ENCODE measurements at regions not wholly inside any gene's neighbourhood (a gene's known extent, or its start where the extent isn't known, plus 50 kb on each side); places are given as distances from the start of the nearest gene placed in this dataset.

DNA sequence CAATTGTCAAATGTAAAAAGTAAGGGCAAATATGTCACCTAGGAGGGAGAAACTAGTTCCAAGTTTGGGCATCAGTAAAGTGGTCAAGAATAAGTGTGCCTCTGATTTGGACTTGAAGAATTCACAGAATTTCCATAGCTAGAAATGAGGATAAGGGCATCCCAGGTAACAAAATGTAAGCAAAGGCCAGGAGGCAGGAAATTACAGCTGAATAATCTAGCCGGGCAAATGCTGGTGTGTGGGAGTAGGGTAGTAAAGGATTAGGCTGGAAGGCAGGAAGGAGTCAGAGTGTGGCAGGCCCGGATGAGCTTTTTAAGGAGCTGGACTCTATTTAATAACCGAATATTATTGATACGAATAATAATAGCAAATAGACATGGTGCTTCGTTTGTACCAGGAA lies 144.9 kb upstream of the EGFLAM start:
- Mint-ChIP-seq H3K27ac (ENCODE audit: low read depth, unreplicated experiment) (no peak overlapping the region), H3K36me3 (ENCODE audit: insufficient read depth, unreplicated experiment) (no peaks in the 10 kb centered on the region), H3K4me3 (ENCODE audit: unreplicated experiment) (no peak overlapping the region), H3K27me3 (ENCODE audit: insufficient read depth, unreplicated experiment) (no peaks in the 10 kb centered on the region), H3K4me1 (ENCODE audit: insufficient read depth, unreplicated experiment) (no peaks in the 10 kb centered on the region), H3K9me3 (ENCODE audit: unreplicated experiment) (no peaks in the 10 kb centered on the region)
- no peak for DNase-seq (ENCODE audit: unreplicated experiment)
- CTCF ChIA-PET: no interaction called here
- no TSS peak for BruUV-seq (replicated peaks)
- no peak for TF ChIP-seq CTCF (IDR thresholded peaks at IDR 0.05; ENCODE audit: unreplicated experiment)
- POLR2A ChIA-PET: no interaction called here
- intact Hi-C loops (cut with micrococcal nuclease): no loop called here

- DNase-seq (ENCODE audit: unreplicated experiment): no peak
- Mint-ChIP-seq H3K36me3 (ENCODE audit: insufficient read depth, unreplicated experiment) (no peaks in the 10 kb centered on the region), H3K27ac (ENCODE audit: low read depth, unreplicated experiment) (no peak overlapping the region), H3K4me3 (ENCODE audit: unreplicated experiment) (no peak overlapping the region), H3K27me3 (ENCODE audit: insufficient read depth, unreplicated experiment) (no peaks in the 10 kb centered on the region), H3K9me3 (ENCODE audit: unreplicated experiment) (no peaks in the 10 kb centered on the region), H3K4me1 (ENCODE audit: insufficient read depth, unreplicated experiment) (no peaks in the 10 kb centered on the region)
- BruUV-seq (replicated peaks): no TSS peak
- intact Hi-C loops (cut with micrococcal nuclease): no loop called here
- ChIA-PET CTCF (no interaction called here), POLR2A (no interaction called here)
- no peak for TF ChIP-seq CTCF (IDR thresholded peaks at IDR 0.05; ENCODE audit: unreplicated experiment)
Measured at GRCh38 chr5:38112938-38113337, 145.4 kb upstream of the EGFLAM start.

DNA sequence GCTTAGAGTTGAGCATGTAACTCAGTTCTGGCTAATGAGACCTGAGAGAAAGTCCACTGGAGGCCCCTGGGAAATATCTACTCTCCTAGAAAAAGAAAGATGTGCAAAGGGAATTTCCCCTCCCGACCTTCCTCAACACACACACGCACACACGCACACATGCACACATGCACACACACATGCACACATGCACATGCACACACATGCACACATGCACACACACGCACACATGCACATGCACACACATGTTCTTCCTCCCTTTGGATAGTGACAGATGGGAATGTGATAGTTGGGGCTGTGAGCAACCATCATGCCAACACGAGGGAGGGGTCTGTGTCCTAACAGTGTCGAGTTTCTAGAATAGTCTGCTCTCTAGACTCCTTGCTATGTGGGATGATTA lies 148.2 kb upstream of the EGFLAM start:
- BruUV-seq (replicated peaks): no TSS peak
- Mint-ChIP-seq H3K36me3 (ENCODE audit: insufficient read depth, unreplicated experiment) (no peaks in the 10 kb centered on the region), H3K9me3 (ENCODE audit: unreplicated experiment) (no peaks in the 10 kb centered on the region), H3K4me3 (ENCODE audit: unreplicated experiment) (no peak overlapping the region), H3K27me3 (ENCODE audit: insufficient read depth, unreplicated experiment) (no peaks in the 10 kb centered on the region), H3K27ac (ENCODE audit: low read depth, unreplicated experiment) (no peak overlapping the region), H3K4me1 (ENCODE audit: insufficient read depth, unreplicated experiment) (no peaks in the 10 kb centered on the region)
- DNase-seq (ENCODE audit: unreplicated experiment): no peak
- no peak for TF ChIP-seq CTCF (IDR thresholded peaks at IDR 0.05; ENCODE audit: unreplicated experiment)
- POLR2A ChIA-PET: no interaction called here
- intact Hi-C loops (cut with micrococcal nuclease): no loop called here
- CTCF ChIA-PET: no interaction called here

- intact Hi-C loops (cut with micrococcal nuclease): no loop called here
- ChIA-PET CTCF (interaction anchor here (0.8 to 1.1 kb wide), 3 partner anchors 9 to 270 kb away, joined by 3 to 6 read pairs (median 4); no protein-coding TSS in a partner anchor), POLR2A (no interaction called here)
- no peak overlapping the region for H3K27ac Mint-ChIP-seq (ENCODE audit: low read depth, unreplicated experiment)
- no peaks in the 10 kb centered on the region for H3K27me3 Mint-ChIP-seq (ENCODE audit: insufficient read depth, unreplicated experiment)
- BruUV-seq (replicated peaks): no TSS peak
- no peaks in the 10 kb centered on the region for H3K36me3 Mint-ChIP-seq (ENCODE audit: insufficient read depth, unreplicated experiment)
- H3K4me3 Mint-ChIP-seq (ENCODE audit: unreplicated experiment): no peak overlapping the region
- no peaks in the 10 kb centered on the region for H3K4me1 Mint-ChIP-seq (ENCODE audit: insufficient read depth, unreplicated experiment)
- no peak for DNase-seq (ENCODE audit: unreplicated experiment)
- TF ChIP-seq CTCF (IDR thresholded peaks at IDR 0.05; ENCODE audit: unreplicated experiment): no peak
- H3K9me3 Mint-ChIP-seq (ENCODE audit: unreplicated experiment): no peaks in the 10 kb centered on the region
Measured at GRCh38 chr5:38107096-38107495, 151.3 kb upstream of the EGFLAM start.
